GM19240 (cell line): ENCODE measurements at regions not wholly inside any gene's neighbourhood (a gene's known extent, or its start where the extent isn't known, plus 50 kb on each side); places are given as distances from the start of the nearest gene placed in this dataset.

ENCODE experiments used
- DNase-seq: peaks from one replicate; pipeline ENCODE4 v3.0.0; 2011; ENCODE audit warnings: low spot score; ENCODE audit not compliant: insufficient read length

DNA sequence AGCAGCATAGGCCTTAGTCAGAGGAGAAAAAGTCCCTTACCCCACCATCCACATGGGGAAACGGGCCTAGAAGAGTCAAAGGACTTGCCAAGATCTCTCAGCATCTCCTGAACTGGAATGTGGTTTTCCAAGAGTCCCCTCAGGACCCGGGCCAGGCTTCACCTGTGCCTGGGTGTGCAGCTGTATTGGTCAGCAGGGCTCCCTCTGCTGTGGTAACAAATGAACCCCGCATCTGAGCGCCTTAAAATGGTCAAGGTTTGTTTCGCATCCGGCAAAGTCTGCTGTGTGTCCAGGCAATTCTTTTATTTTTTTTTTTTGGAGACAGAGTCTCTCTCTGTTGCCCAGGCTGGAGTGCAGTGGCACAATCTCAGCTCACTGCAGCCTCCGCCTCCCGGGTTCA is 168.0 kb upstream of the IER5L start:
- DNase-seq, result no peak

DNA sequence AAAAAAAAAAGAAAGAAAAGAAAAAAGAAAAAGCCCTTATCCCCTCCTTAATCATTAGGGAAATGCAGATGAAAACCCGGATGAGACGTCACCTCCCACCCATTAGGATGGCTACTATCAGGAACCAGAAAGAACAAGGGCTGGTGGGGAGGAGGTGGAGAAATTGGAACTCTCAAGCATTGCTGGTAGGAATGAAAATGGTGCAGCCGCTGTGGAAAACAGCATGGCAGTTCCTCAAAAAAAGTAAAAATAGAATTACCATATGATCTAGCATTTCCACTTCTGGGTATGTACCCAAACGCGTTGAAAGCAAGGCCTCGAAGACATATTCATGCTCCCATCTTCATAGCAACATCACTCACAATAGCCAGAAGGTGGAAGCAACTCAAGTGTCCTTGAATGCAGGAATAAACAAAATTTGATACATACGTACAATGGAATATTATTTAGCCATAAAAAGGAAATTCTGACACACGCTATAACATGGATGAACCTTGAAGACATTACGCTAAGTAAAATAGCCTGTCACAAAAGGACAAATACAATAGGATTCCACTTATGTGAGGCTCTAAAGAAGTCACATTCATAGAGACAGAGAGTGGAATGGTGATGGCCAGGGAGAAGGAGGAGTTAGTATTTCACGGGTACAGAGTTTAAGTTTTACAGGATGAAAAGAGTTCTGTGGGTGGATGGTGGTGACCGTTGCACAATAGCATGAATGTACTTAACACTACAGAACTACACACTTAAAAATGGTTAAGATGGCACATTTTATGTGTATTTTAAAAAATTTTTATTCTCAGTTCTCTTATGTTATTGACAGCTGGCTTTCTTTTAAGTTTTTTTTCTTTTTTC is 166.8 kb upstream of the IER5L start:
- DNase-seq, result no peak

DNA sequence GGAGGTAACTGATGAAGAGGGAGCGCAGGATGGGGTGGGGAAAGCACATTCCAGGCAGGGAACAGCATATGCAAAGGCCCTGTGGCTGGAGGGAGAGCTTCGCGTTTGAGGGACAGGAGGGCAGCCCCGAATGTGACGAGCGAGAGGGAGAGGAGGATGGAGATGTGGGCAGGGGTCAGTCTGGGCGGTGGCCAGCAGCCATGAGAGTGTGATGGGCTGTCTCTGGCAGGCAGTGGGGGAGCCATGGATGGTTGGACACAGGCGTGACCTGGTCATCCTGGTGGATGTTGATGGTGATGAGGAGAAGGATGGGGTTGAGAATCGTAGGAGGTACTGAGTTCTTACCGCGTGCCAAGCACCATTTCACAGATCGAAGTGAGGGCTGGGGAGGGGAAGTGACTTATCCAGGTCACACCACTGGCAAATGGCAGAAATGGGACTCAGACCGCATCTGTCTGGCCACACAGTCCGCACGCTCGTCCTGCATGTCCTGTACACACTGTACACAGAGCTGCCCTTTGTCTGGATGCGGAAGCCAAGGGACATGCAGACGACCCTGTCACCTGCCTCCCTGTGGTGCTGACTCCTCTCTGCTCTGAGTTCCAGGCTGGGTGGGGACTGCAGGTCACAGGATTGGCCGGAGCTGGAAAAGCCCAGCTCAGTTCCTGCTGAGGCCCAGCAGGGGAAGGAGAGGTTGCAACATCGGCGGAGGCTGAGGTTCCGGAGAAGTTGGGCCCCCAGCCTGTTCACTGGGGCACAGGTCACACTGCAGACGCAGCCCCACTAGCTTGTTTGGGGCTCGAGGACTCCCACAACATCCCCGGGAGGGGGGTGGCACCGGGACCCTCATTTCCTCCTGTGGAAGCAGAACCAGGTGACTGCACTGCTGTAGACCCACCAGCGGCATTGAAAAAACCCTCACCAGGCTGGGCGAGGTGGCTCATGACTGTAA is 165.6 kb upstream of the IER5L start:
- no peak for DNase-seq

DNA sequence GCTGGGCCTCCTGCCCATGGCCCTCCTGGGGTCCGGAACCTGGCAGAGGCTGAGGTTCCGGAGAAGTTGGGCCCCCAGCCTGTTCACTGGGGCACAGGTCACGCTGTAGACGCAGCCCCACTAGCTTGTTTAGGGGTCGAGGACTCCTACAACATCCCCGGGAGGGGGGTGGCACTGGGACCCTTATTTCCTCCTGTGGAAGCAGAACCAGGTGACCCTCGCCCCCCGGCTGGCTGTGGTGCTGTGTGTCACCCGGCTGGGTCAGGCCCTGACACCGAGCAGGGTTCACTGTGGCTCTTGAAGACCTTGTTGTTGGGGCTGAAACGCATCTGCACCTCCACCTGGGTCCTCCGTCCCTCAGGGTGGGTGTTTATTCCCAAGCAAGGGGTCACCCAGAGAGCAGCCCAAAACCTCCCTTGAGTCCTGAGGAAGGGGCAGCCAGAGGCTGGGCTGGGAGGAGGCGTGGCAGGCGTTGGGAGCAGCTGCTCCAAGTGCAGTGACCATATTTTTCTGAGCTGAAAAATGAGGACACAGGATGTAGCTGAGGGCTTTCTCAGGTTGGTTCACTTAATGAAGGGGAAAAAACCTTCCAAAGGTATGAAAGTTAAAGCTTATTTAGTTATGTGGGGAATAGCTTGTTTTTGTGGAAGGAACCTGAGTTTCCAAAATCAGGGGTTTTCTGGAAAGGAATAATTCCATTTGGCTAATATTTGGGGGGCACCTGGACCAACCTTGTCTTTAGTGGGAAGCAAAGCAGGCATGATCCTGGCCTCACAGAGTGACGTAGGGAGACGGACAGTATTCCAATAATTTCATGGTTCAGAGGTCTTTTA is 164.7 kb upstream of the IER5L start:
- no peak for DNase-seq

DNA sequence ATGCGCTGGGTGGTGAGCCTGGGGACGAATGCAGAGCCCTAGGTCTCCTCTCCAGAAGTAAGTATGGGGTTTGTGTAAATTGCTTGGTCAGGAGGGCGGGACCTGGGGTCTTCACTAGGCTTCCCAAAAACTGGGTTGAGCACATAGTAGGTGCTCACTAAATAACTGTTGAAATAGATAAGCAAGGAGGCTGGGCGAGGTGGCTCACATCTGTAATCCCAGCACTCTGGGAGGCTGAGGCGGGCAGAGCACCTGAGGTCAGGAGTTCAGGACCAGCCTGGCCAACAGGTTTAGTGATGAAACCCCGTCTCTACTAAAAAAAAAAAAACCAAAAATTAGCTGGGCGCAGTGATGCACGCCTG is 163.9 kb upstream of the IER5L start:
- DNase-seq, result no peak

DNA sequence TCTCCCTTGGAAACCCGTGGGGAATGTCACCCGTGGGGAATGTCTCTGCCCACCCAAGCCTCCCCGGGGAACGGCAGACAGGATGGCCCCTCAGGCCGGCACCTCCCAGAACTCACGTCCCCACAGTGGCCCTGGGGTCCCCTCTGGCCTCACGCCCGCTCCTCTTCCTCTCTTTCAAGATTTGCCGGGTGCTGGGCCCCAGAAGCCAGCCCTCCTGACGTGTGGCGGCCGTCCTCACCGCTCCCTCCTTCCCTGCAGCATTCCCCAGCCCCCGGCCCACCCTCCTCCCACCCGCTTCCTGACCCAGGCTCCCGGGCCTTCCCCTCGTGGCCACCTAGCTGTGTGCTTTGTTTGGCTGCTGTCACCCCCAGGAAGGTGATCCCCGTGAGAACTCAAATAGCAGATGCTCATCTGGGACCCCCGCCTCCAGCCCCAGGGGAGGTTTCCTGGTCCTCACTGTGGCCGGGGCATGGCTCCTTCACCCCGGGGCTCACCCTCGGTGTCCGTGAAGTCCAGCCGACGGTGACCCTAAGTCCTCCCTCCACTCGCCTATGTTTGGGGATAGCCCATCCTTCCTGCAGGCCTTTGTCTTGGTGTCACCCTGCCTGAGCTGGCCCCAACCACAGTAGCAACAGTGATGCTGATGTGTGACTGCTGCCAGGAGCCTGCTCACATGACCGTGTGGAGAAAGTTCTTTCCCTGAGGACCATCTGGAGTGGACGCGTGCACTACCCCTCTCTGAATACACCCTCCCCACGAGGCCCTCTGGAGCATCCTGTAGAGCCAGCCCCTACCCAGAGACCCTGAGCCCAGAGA is 163.3 kb upstream of the IER5L start:
- no peak for DNase-seq

DNA sequence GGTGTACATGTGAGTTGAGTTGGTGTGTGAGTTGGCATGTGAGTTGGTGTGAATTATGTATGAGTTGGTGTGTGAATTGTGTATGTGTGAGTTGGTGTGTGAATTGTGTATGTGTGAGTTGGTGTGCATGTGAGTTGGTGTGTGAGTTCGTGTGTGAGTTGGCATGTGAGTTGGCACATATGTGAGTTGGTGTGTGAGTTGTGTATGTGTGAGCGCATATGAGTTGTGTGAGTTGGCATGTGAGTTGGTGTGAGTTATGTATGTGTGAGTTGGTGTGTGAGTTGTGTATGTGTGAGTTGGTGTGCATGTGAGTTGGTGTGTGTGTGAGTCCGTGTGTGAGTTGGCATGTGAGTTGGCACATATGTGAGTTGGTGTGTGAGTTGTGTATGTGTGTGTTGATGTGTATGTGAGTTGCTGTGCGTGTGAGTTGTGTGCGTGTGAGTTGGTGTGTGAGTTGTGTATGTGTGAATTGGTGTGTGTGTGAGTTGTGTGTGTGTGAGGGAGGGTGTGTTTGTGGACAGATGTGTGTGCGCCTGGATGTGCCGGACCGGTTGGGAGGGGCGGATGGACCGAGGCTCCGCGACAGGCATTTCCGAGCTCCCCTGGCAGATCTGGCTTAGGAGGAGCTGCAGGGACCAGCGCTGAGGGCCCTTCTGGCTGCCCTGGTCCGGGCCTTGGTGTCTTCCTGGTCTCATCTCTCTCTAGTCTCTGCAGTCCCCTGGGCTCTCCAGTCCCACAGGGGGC is 162.5 kb upstream of the IER5L start:
- DNase-seq, result no peak

DNA sequence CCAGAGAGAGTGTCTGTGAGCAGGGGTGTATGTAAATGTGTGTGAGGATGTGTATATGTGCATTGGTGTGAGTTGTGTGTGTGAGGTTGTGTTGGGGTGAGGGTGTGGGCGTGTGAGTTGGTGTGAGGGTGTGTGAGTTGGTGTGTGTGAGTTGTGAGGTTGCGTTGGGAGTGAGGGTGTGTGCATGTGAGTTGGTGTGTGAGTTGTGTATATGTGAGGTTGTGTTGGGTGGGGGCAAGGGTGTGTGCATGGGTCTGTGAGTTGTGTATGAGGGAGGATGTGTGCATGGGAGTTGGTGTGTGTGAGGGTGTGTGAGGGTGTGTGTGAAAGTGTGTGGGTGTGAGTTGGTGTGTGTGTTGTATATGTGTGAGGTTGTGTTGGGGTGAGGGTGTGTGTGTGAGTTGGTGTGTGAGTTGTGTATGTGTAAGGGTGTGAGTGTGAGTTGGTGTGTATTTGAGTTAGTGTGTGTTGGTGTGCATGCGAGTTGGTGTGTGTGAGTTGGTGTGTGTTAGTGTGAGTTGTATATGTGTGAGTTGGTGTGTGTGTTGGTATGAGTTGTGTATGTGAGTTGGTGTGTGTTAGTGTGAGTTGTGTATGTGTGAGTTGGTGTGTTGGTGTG is 161.6 kb upstream of the IER5L start:
- DNase-seq, result no peak

DNA sequence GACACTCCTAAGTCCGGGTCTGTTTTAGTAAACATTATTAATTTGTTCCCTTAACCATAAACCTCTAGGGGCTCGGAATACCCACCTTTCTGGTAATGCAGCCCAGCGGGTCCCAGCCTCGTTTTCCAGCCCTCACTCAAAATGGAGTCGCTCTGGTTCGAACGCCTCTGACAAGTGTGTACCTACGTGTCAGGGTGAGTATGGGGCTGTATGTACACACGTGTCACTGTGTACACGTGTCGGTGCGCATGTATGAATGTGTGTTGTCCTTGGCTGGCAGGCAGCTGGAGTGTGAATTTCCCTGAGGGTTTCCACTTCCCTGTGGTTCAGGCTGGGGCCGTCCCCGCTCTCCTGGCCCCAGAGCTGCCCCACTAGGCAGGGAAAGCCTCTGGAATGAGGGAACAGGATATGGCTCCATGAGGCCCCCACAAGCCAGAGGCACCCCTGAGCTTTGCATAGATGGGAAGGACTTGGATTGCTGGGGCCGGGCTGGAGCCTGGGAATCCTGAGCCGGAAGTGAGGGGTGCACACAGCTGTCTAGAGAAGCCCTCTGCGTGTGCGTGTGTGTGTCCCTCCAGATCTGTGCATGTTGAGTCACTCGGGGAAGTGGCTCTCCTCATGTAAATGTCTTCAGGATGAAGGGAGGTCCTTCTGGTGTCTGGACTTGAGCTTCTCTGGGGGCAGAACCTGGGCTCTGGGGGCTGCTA is 160.8 kb upstream of the IER5L start:
- DNase-seq, result no peak

DNA sequence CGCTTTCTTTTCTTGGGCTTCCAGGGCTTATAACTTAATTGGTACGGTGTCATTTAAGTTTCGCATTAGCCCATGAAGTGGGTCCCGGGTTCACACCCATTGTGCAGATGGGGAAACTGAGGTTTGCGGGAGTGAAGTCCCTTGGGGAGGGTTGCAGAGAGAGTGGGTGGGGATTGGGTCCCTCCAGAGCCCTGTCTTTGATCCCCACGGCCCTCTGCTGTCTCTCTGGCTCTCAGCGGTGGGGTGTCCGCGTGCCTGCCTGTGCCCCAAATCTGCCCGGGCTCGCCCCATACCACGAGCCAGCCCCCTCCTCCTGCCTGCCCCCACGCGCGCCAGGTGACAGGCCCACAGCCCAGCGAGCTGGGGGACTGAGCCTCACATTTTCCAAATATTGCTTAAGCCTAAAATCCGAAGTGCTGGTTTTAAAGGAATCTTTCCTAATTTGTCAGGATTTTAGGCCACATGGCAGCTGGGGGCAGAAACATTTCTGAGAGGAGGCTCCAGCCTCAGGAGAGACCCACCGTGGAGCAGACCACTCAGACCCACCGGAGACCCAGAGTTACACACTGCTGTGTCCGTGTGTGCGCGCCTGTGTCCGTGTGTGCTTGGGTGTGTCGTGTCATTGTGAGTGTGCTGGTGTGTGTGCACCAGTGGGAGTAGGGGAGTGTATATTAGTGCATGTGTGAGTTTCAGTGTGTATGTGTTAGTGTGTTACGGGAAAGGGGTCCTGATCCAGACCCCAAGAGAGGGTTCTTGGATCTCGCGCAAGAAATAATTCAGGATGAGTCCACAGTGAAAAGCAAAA is 159.5 kb upstream of the IER5L start:
- no peak for DNase-seq

DNA sequence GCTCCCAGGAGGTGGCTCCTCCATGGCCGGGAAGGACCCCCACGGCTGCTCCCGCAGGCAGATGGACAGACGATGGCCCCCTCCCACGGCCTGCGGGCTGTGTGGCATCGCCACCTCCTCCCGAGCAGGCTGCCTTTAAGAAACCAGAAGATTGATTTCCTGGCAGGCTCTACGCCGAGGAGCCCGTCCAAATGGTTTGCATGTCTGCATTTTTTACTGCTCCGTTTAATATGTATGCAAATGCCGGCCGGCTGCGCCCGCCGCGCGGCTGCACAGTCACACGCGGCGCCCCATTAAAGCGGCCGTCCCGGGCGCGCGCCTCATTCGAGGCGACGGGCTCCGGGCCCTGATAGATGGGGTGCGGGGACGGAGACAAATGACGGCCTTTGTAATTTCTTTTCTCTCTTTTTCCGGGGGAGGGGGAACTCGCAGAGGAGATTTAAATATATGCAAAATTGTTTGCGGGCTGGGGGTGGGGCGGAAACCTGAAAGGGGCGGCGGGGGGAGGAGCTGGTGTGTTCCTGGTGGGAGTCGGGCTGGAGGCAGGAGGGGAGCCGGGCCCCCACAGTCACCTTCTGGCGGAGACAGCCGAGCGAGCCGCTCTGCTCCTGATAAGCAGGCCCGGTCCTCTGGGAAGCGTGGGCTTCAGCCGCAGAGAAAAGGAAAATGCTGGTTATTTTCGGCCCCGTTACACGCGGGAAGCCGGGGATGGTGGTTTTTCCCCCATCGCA is 158.7 kb upstream of the IER5L start:
- no peak for DNase-seq

DNA sequence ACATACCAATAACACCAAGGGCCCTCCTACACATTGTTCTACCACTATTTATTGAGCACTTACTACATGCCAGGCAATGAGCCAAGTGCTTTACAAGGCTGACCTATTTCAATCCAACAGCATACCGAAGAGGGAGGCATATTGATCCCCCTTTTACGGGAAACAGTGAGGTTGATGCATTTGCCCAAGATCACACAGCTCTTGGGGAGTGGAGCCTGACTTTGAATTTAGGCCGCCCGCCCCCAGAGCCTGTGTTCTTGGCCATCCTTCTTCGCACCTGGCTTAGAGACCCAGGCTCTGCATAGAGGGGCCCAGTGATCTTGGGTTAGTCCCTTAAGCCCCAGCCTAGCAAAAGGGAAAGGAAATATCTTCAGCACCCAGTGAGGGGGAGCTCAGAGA is 158.1 kb upstream of the IER5L start:
- no peak for DNase-seq

DNA sequence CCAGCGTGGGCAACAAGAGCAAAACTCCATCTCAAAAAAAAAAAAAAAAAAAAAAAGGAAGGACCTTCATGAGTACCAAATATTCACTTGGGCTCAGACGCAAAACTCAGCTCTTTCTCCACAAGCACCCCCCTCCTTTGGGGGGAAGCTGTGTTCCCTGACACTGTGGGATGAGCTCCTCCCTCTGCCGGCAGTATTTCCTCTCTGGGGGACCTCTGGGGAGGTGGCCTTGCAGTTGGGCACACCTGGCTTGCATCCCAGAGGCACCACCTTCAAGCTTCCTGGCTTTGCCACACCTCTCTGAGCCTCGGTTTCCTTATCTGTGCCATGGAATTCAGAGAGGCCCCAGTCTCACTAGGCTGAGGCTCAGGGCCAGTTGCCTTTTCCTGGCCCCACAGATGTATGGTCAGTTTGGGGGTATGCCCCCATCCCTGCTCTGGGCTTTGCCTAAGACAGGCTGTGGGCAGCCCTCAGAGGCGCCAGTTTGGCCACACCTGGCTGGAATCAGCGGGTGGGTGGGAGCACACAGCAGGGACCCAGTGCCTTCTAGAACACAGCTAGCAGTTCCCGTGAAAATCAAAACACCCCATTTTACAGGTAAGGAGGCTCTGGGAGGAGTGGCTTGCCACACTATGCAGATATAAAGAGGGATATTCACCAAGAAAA is 157.5 kb upstream of the IER5L start:
- DNase-seq, result no peak

DNA sequence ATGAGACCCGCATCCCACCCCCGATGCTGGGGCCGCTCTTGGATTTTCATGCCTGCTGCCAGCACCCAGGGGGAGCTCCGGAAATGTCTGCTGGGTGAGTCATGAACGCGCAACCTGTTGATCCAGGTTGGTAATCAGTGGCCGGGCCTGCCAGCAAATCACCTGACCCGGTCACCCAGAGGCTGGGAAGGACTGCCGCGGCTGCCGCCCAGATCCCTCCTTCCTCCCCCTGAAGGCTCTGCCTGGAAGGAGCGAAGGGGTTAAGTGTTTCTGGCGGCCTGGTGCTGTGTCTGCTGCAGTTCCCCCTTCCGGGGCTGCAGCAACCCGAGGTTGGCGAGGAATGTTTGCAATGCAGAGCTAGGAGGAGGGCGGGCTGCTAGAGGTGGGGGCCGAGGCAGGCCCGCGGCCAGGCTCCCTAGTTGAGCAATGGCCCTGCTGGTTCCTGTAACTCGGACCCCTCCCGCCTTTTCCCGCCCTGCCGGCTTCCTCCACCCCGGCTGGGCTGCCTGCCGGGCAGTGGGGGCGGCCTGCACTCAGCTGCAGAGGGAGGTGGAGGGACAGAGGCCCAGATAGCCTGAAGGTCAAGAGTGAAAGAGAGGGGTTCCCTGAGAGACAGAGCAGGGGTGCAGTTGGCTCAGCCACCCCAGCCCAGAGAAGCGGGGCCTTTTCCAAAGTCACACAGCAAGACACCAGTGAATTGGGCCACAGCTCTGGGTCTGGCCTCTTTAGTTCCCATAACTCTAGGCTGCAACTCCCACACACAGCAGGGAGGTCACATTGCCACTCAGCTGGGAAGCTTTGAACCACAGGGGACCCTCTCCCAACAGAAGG is 156.3 kb upstream of the IER5L start:
- DNase-seq, result no peak

DNA sequence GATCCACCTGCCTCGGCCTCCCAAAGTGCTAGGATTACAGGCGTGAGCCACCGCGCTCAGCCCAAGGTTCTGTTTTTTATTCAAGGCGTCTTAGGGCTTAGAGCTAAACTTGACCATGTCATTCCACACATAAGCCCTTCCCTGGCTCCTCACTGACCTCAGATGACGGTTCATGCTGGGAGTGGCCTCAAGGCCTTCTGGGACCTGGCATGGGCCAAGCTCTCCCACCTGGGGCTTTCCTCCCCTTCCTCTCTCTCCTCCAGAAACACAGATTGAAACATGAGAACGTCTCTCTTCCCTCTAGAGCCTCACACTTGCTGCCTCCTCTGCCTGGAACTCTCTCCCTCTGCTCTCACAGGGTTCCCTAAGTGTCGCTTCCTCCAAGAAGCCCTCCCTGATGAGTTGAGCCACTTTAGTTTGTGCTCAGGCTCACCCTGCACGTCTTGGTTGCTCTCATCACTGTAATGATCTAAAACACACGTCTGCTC is 155.6 kb upstream of the IER5L start:
- no peak for DNase-seq

DNA sequence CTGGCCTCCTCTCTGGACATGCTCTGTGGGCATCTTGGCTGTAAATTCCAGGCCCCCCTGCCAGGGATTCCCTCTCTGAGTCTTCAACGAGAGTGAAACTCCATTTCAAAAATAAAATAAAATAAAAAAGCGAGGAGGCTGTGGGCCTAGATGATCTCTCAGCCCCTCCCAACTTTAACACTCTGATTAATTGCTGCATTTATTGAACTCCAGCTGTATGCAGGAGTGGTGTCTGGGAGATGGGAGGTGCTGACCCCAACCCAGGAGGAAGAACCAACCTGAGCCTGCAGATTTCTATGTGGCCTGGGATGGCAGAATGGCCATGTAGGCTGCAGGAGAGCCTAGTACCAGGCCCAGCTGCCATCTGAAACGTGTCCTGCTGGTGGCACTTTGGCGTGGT is 154.5 kb upstream of the IER5L start:
- no peak for DNase-seq
